ENCODE measurements at regions not wholly inside any gene's neighbourhood (a gene's known extent, or its start where the extent isn't known, plus 50 kb on each side); places are given as distances from the start of the nearest gene placed in this dataset.

- Histone ChIP-seq H2AFZ (ENCODE audit: low read depth, low read length, poor library complexity, severe bottlenecking) (no peak overlapping the region), H3K4me3 (replicated peaks in 1 of 2; ENCODE audit: low read depth in 1 of 2, low read length in 2 of 2) (no peak overlapping the region), H3K27me3 (ENCODE audit: insufficient read depth, low read length) (no peaks in the 10 kb centered on the region), H3K27ac (ENCODE audit: low read depth, low read length) (no peak overlapping the region), H3K9me3 (ENCODE audit: control insufficient read depth in 1 of 2, insufficient read depth in 1 of 2, low read depth in 1 of 2, low read length in 2 of 2) (peaks cover 0 to 13% of the 10 kb centered on the region in 2 experiments; a peak in 3 of 4 replicates), H3K9ac (ENCODE audit: low read length) (no peak overlapping the region), H3K4me2 (ENCODE audit: low read length) (no peak overlapping the region), H3K36me3 (ENCODE audit: control insufficient read depth in 1 of 2, insufficient read depth in 2 of 2, low read length in 2 of 2) (no peaks in the 10 kb centered on the region), H4K20me1 (ENCODE audit: insufficient read depth) (no peaks in the 10 kb centered on the region), H3K9me2 (ENCODE audit: insufficient read depth) (no peaks in the 10 kb centered on the region), H3K4me1 (ENCODE audit: control insufficient read depth in 1 of 2, insufficient read depth in 2 of 2, low read length in 2 of 2) (no peaks in the 10 kb centered on the region), H3K79me2 (ENCODE audit: insufficient read depth, low read length) (no peaks in the 10 kb centered on the region)
- intact Hi-C loops (cut with micrococcal nuclease): no loop called here
- ATAC-seq: no peak
- RAD21 ChIA-PET (ENCODE audit: low non-redundant PET in 1 of 2, low total read pairs in 2 of 2, uncharacterized antibody in 2 of 2, unreplicated experiment in 2 of 2): no interaction called here
- DNase-seq (ENCODE audit: low read depth, low spot score): no peak
- CTCF ChIA-PET: no interaction called here
- TF ChIP-seq, protein P1, sequence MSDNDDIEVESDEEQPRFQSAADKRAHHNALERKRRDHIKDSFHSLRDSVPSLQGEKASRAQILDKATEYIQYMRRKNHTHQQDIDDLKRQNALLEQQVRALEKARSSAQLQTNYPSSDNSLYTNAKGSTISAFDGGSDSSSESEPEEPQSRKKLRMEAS (IDR thresholded peaks at IDR 0.05): no peak
- TF ChIP-seq, protein P2, sequence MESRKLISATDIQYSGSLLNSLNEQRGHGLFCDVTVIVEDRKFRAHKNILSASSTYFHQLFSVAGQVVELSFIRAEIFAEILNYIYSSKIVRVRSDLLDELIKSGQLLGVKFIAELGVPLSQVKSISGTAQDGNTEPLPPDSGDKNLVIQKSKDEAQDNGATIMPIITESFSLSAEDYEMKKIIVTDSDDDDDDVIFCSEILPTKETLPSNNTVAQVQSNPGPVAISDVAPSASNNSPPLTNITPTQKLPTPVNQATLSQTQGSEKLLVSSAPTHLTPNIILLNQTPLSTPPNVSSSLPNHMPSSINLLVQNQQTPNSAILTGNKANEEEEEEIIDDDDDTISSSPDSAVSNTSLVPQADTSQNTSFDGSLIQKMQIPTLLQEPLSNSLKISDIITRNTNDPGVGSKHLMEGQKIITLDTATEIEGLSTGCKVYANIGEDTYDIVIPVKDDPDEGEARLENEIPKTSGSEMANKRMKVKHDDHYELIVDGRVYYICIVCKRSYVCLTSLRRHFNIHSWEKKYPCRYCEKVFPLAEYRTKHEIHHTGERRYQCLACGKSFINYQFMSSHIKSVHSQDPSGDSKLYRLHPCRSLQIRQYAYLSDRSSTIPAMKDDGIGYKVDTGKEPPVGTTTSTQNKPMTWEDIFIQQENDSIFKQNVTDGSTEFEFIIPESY (IDR thresholded peaks at IDR 0.05; ENCODE audit: extremely low read depth, insufficient replicate concordance, low read length): no peak
- TF ChIP-seq ZFX (IDR thresholded peaks at IDR 0.05): no peak
- TF ChIP-seq, protein P3, sequence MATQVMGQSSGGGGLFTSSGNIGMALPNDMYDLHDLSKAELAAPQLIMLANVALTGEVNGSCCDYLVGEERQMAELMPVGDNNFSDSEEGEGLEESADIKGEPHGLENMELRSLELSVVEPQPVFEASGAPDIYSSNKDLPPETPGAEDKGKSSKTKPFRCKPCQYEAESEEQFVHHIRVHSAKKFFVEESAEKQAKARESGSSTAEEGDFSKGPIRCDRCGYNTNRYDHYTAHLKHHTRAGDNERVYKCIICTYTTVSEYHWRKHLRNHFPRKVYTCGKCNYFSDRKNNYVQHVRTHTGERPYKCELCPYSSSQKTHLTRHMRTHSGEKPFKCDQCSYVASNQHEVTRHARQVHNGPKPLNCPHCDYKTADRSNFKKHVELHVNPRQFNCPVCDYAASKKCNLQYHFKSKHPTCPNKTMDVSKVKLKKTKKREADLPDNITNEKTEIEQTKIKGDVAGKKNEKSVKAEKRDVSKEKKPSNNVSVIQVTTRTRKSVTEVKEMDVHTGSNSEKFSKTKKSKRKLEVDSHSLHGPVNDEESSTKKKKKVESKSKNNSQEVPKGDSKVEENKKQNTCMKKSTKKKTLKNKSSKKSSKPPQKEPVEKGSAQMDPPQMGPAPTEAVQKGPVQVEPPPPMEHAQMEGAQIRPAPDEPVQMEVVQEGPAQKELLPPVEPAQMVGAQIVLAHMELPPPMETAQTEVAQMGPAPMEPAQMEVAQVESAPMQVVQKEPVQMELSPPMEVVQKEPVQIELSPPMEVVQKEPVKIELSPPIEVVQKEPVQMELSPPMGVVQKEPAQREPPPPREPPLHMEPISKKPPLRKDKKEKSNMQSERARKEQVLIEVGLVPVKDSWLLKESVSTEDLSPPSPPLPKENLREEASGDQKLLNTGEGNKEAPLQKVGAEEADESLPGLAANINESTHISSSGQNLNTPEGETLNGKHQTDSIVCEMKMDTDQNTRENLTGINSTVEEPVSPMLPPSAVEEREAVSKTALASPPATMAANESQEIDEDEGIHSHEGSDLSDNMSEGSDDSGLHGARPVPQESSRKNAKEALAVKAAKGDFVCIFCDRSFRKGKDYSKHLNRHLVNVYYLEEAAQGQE (IDR thresholded peaks at IDR 0.05; ENCODE audit: low read depth): no peak
- TF ChIP-seq EGR1 (IDR thresholded peaks at IDR 0.05; ENCODE audit: low read depth): no peak
- no peak for TF ChIP-seq YY1 (IDR thresholded peaks at IDR 0.05; ENCODE audit: extremely low read depth, insufficient replicate concordance, low read depth, low read length)
- no peak for TF ChIP-seq SRF (IDR thresholded peaks at IDR 0.05; ENCODE audit: low read depth)
- no peak for TF ChIP-seq CBX3 (IDR thresholded peaks at IDR 0.05; ENCODE audit: low read depth)
- TF ChIP-seq FOSL1 (IDR thresholded peaks at IDR 0.05; ENCODE audit: low read depth): no peak
- TF ChIP-seq POLR2AphosphoS5 (IDR thresholded peaks at IDR 0.05; ENCODE audit: low read depth, low read length): no peak
- TF ChIP-seq SIN3A (IDR thresholded peaks at IDR 0.05; ENCODE audit: low read depth): no peak
- no peak for TF ChIP-seq ELF1 (IDR thresholded peaks at IDR 0.05; ENCODE audit: borderline replicate concordance, low read depth)
- TF ChIP-seq SP1 (IDR thresholded peaks at IDR 0.05; ENCODE audit: low read depth): no peak
- TF ChIP-seq RAD21 (IDR thresholded peaks at IDR 0.05; ENCODE audit: low read depth): no peak
- no peak for TF ChIP-seq CTCF (IDR thresholded peaks at IDR 0.05 in 2 of 3, conservative IDR thresholded peaks at IDR 0.05 in 1 of 3; ENCODE audit: borderline replicate concordance in 1 of 3, insufficient read depth in 1 of 3, low read depth in 2 of 3, low read length in 2 of 3)
- TF ChIP-seq, protein P4, sequence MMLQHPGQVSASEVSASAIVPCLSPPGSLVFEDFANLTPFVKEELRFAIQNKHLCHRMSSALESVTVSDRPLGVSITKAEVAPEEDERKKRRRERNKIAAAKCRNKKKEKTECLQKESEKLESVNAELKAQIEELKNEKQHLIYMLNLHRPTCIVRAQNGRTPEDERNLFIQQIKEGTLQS (IDR thresholded peaks at IDR 0.05): no peak
- no peak for TF ChIP-seq ZNF274 (IDR thresholded peaks at IDR 0.05; ENCODE audit: low read depth, low read length)
- no peak for TF ChIP-seq EZH2 (IDR thresholded peaks at IDR 0.05)
- TF ChIP-seq CEBPB (IDR thresholded peaks at IDR 0.05; ENCODE audit: low read depth): no peak
- TF ChIP-seq EZH2phosphoT487 (IDR thresholded peaks at IDR 0.05; ENCODE audit: borderline replicate concordance): no peak
- POLR2A ChIA-PET: no interaction called here
- no TSS peak for BruUV-seq (replicated peaks)
Observed at GRCh38 chr10:83750604-83751003, 388.7 kb upstream of the GHITM start.

Data from HCT116 (cell line).